K562 (cell line): ENCODE measurements at regions not wholly inside any gene's neighbourhood (a gene's known extent, or its start where the extent isn't known, plus 50 kb on each side); places are given as distances from the start of the nearest gene placed in this dataset.

Source experiments
- ATAC-seq: fragments of 200-7000 bp; cut with Tn5 transposase; 3 replicates; pipeline ENCODE4 v1.9.1; 2020; ENCODE audit warnings: moderate library complexity
- BruUV-seq: library from RNA; stranded (reverse); fragments of 400-500 nt; replicated peaks from 2 replicates; lab custom pipeline; 2021; lab: Mats Ljungman, UMichigan
- CTCF ChIA-PET: fragments of 300-600 bp; formaldehyde crosslinking; extraction: SDS; loops from one replicate; lab custom pipeline; 2021; ENCODE audit warnings: low intra/inter-chr PET ratio; lab: Yijun Ruan, JAX
- POLR2A ChIA-PET: fragments of 300-600, 350-650 bp; sonication (Branson Sonifier 250); formaldehyde crosslinking; extraction: SDS; loops from one replicate; lab custom pipeline; 2021; ENCODE audit warnings: antibody characterized with exemption, inconsistent platforms; lab: Yijun Ruan, JAX
- DNase-seq, 4 experiments: peaks; one replicate each; pipeline versions ENCODE4 v3.0.0 to v3.0.0-alpha.2; 2011 to 2018; ENCODE audit warnings: low spot score in 3 of 4, mixed read lengths in 3 of 4; ENCODE audit errors: extremely low read depth in 1 of 4
- FAIRE-seq: peaks from 2 replicates; lab custom pipeline; 2011; peaks lifted over from hg19 to GRCh38; lab: Jason Lieb, UNC
- H2AFZ ChIP-seq: 2 replicates; pipeline ENCODE4 v1.6.0; 2011; ENCODE audit warnings: low read depth, low read length, control low read depth, inconsistent platforms
- H3K27ac ChIP-seq: fragments of 200-600 bp; 3 replicates; pipeline ENCODE4 v1.8.0; 2011; ENCODE audit warnings: low read depth, mild to moderate bottlenecking, control low read depth, inconsistent platforms, low read length, moderate library complexity, mixed read lengths; ENCODE audit errors: extremely low read depth
- H3K27me3 ChIP-seq, 2 experiments: fragments of 300-600 bp in 1 of 2; 2 replicates in 1 of 2; 3 replicates in 1 of 2; pipeline versions ENCODE4 v1.6.0 to v1.8.0; 2011; ENCODE audit warnings: inconsistent platforms in 2 of 2, low read length in 2 of 2, mild to moderate bottlenecking in 1 of 2, mixed read lengths in 1 of 2, moderate library complexity in 1 of 2; ENCODE audit not compliant: control insufficient read depth in 2 of 2, insufficient read depth in 2 of 2
- H3K36me3 ChIP-seq: fragments of 300-600 bp; 3 replicates; pipeline ENCODE4 v1.8.0; 2011; ENCODE audit warnings: mild to moderate bottlenecking, low read length, inconsistent platforms; ENCODE audit not compliant: control insufficient read depth, insufficient read depth
- H3K4me1 ChIP-seq, 2 experiments: fragments of 200-600 bp in 1 of 2; replicated peaks in 1 of 2; 2 replicates in 1 of 2; 3 replicates in 1 of 2; pipeline versions ENCODE4 v1.5.1 to v1.8.0; 2011; ENCODE audit warnings: inconsistent platforms in 2 of 2, low read length in 2 of 2, mild to moderate bottlenecking in 1 of 2, mixed read lengths in 1 of 2, moderate library complexity in 1 of 2; ENCODE audit not compliant: control insufficient read depth in 2 of 2, insufficient read depth in 2 of 2
- H3K4me2 ChIP-seq: 2 replicates; pipeline ENCODE4 v1.6.1; 2011; ENCODE audit warnings: low read length, control low read depth, inconsistent platforms, mixed read lengths; ENCODE audit not compliant: insufficient read depth
- H3K4me3 ChIP-seq: fragments of 200-600 bp; sonication (generic), shearing (Covaris generic); 2 replicates; pipeline ENCODE4 v1.5.1; 2016; ENCODE audit warnings: control low read depth, inconsistent platforms
- H3K79me2 ChIP-seq: fragments of 200-600 bp; 3 replicates; pipeline ENCODE4 v1.8.0; 2011; ENCODE audit warnings: low read length, inconsistent platforms; ENCODE audit not compliant: control insufficient read depth, insufficient read depth
- H3K9ac ChIP-seq, 2 experiments: 2 replicates each; pipeline versions ENCODE4 v1.6.0 to v1.6.1; 2011; ENCODE audit warnings: low read depth in 2 of 2, low read length in 2 of 2, control low read depth in 1 of 2, inconsistent platforms in 1 of 2, mild to moderate bottlenecking in 1 of 2, mixed read lengths in 1 of 2; ENCODE audit not compliant: insufficient read depth in 1 of 2
- H3K9me1 ChIP-seq: one replicate; pipeline ENCODE4 v1.6.0; 2011; ENCODE audit warnings: inconsistent platforms, mild to moderate bottlenecking, low read length, moderate library complexity; ENCODE audit not compliant: control insufficient read depth, insufficient read depth
- H3K9me3 ChIP-seq: replicated peaks from 2 replicates; pipeline ENCODE4 v1.5.1; 2011; ENCODE audit warnings: low read depth, low read length, inconsistent platforms; ENCODE audit not compliant: control insufficient read depth, insufficient read depth
- H4K20me1 ChIP-seq: replicated peaks from 2 replicates; pipeline ENCODE4 v1.6.1; 2011; ENCODE audit warnings: low read length, inconsistent platforms, mixed read lengths; ENCODE audit not compliant: control insufficient read depth, insufficient read depth
- BRF1 ChIP-seq: IDR thresholded peaks from 3 replicates; pipeline ENCODE4 v1.6.1; 2011; ENCODE audit warnings: borderline replicate concordance, mild to moderate bottlenecking; ENCODE audit not compliant: insufficient read length; ENCODE audit errors: extremely low read depth
- C11orf30 ChIP-seq: fragments of 450-650 bp; IDR thresholded peaks from 2 replicates; pipeline ENCODE4 v1.6.1; 2016; ENCODE audit warnings: low read depth, mild to moderate bottlenecking
- CBX1 ChIP-seq: sonication (generic); IDR thresholded peaks from 2 replicates; pipeline ENCODE4 v1.6.1; 2016; ENCODE audit warnings: antibody characterized with exemption, low read depth, mild to moderate bottlenecking
- ESRRB ChIP-seq: fragments of 250-450 bp; sonication (Bioruptor Pico); IDR thresholded peaks from 2 replicates; pipeline ENCODE4 v1.5.0; 2020; ENCODE audit warnings: mild to moderate bottlenecking, moderate library complexity, borderline replicate concordance
- GABPA ChIP-seq: fragments of 200-800 bp; sonication (Bioruptor generic); conservative IDR thresholded peaks from 2 replicates; pipeline ENCODE4 v1.6.1; 2016; ENCODE audit warnings: low read depth, missing genetic modification characterization, missing compliant biosample characterization
- MAZ ChIP-seq, 2 experiments: fragments of 450-650 bp in 1 of 2; sonication (generic) in 1 of 2; formaldehyde crosslinking; IDR thresholded peaks in 1 of 2; conservative IDR thresholded peaks in 1 of 2; 2 replicates each; pipeline versions ENCODE4 v1.4.0 to v1.5.0; 2020; ENCODE audit warnings: mild to moderate bottlenecking in 1 of 2, missing genetic modification reagents in 1 of 2
- NCOR1 ChIP-seq: fragments of 450-650 bp; IDR thresholded peaks from 2 replicates; pipeline ENCODE4 v1.6.1; 2016; ENCODE audit warnings: mild to moderate bottlenecking, moderate library complexity
- NRF1 ChIP-seq, 2 experiments: fragments of 450-650 bp; IDR thresholded peaks in 1 of 2; conservative IDR thresholded peaks in 1 of 2; 2 replicates each; pipeline ENCODE4 v1.6.1; 2014; ENCODE audit warnings: mild to moderate bottlenecking in 2 of 2
- ZNF124 ChIP-seq: sonication (generic); formaldehyde crosslinking; IDR thresholded peaks from 2 replicates; pipeline ENCODE4 v1.8.1; 2022; ENCODE audit warnings: missing genetic modification reagents
- ZNF507 ChIP-seq: conservative IDR thresholded peaks from 2 replicates; pipeline ENCODE4 v1.6.1; 2017; ENCODE audit warnings: missing genetic modification characterization, missing compliant biosample characterization
- ZNF778 ChIP-seq: fragments of 450-650 bp; formaldehyde crosslinking; IDR thresholded peaks from 2 replicates; pipeline ENCODE4 v1.4.0; 2020; ENCODE audit warnings: mild to moderate bottlenecking, moderate library complexity
- WGBS: fragments of 100-300 bp; shearing (Covaris generic); methylation state at CpG from one replicate; pipeline ENCODE4 v1.1.6; 2016; ENCODE audit warnings: low coverage, mixed read lengths; ENCODE audit not compliant: insufficient coverage; ENCODE audit errors: missing lambda C conversion rate; 5-methylcytosine and 5-hydroxymethylcytosine counted together
- in situ Hi-C: fragments of 300-500 bp; cut with MboI; formaldehyde crosslinking; loops from 4 replicates; pipeline ENCODE4 v1.15.0; 2018; ENCODE audit warnings: inconsistent platforms, mixed read lengths
- intact Hi-C: fragments of 100-400 bp; cut with micrococcal nuclease; formaldehyde crosslinking; loops from 2 replicates; pipeline ENCODE4 v1.14.2; 2022
- TF ChIP-seq, protein P1 (sequence below): fragments of 450-650 bp; IDR thresholded peaks from 2 replicates; pipeline ENCODE4 v1.6.1; 2017; ENCODE audit warnings: antibody characterized with exemption
- TF ChIP-seq, protein P2 (sequence below): fragments of 450-650 bp; formaldehyde crosslinking; IDR thresholded peaks from 2 replicates; pipeline ENCODE4 v1.4.0; 2022; ENCODE audit warnings: mild to moderate bottlenecking, moderate library complexity

DNA sequence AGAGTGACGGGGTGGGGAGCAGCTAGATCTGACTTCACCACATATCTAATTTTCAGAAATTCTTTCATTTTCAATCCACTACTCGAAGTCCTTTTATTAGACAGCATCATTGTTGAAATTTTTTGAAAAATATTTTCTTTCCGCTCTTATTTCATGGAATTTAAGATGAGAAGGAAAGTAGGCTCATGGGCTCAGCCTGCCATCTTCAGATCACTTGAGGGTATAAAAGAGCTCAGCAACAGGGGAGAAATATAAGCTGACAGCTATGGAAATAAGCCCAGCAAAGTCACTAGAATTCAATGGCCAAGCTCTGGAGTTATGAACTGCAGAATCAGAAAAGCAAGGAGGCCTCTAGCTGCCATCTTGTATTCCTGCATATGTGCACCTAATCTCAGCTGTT, 389.1 kb downstream of the XPNPEP1 start:
- DNase-seq (no peak), FAIRE-seq (no peak), ATAC-seq (no peak)
- Histone ChIP-seq H4K20me1 (no peaks in the 10 kb centered on the region), H3K4me1 (no peaks in the 10 kb centered on the region), H3K27me3 (no peaks in the 10 kb centered on the region), H3K9ac (no peak overlapping the region), H3K4me3 (no peak overlapping the region), H3K9me1 (no peaks in the 10 kb centered on the region), H3K4me2 (no peak overlapping the region), H2AFZ (no peak overlapping the region), H3K79me2 (no peaks in the 10 kb centered on the region), H3K36me3 (no peaks in the 10 kb centered on the region), H3K9me3 (no peaks in the 10 kb centered on the region), H3K27ac (no peak overlapping the region)
- ChIA-PET POLR2A (no interaction called here), CTCF (no interaction called here)
- in situ Hi-C loops (no loop called here), intact Hi-C loops (no loop called here)
- no peak for TF ChIP-seq GABPA (tag)
- TF ChIP-seq CBX1 = no peak
- TF ChIP-seq C11orf30 = no peak
- no peak for TF ChIP-seq MAZ (CRISPR knock-in tag; conservative IDR thresholded peaks at IDR 0.05 in 1 of 2, IDR thresholded peaks at IDR 0.05 in 1 of 2)
- TF ChIP-seq, protein P1, sequence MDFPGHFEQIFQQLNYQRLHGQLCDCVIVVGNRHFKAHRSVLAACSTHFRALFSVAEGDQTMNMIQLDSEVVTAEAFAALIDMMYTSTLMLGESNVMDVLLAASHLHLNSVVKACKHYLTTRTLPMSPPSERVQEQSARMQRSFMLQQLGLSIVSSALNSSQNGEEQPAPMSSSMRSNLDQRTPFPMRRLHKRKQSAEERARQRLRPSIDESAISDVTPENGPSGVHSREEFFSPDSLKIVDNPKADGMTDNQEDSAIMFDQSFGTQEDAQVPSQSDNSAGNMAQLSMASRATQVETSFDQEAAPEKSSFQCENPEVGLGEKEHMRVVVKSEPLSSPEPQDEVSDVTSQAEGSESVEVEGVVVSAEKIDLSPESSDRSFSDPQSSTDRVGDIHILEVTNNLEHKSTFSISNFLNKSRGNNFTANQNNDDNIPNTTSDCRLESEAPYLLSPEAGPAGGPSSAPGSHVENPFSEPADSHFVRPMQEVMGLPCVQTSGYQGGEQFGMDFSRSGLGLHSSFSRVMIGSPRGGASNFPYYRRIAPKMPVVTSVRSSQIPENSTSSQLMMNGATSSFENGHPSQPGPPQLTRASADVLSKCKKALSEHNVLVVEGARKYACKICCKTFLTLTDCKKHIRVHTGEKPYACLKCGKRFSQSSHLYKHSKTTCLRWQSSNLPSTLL = no peak
- no peak for TF ChIP-seq ZNF124 (CRISPR knock-in tag)
- no peak for TF ChIP-seq NCOR1
- no peak for TF ChIP-seq NRF1 (conservative IDR thresholded peaks at IDR 0.05 in 1 of 2, IDR thresholded peaks at IDR 0.05 in 1 of 2)
- no peak for TF ChIP-seq ESRRB (CRISPR knock-in tag)
- TF ChIP-seq BRF1 = no peak
- TF ChIP-seq, protein P2, sequence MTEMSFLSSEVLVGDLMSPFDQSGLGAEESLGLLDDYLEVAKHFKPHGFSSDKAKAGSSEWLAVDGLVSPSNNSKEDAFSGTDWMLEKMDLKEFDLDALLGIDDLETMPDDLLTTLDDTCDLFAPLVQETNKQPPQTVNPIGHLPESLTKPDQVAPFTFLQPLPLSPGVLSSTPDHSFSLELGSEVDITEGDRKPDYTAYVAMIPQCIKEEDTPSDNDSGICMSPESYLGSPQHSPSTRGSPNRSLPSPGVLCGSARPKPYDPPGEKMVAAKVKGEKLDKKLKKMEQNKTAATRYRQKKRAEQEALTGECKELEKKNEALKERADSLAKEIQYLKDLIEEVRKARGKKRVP (CRISPR knock-in tag) = no peak
- TF ChIP-seq ZNF507 (tag) = no peak
- no peak for TF ChIP-seq ZNF778
- 0% methylated on average over 3 of the region's 3 CpGs for WGBS
- no TSS peak for BruUV-seq
